Calu3 (cell line): ENCODE measurements at regions not wholly inside any gene's neighbourhood (a gene's known extent, or its start where the extent isn't known, plus 50 kb on each side); places are given as distances from the start of the nearest gene placed in this dataset.
A peak's percentile ranks its signal among the peaks of the same experiment; 100 is the strongest.

Experiments used
- BruUV-seq: library from RNA; stranded (reverse); fragments of 400-500 nt; replicated peaks from 2 replicates; lab custom pipeline; 2021; lab: Mats Ljungman, UMichigan
- CTCF ChIA-PET: fragments of 300-600 bp; sonication (Branson Sonifier 250); formaldehyde crosslinking; loops from one replicate; lab custom pipeline; 2022; ENCODE audit warnings: antibody characterized with exemption; lab: Charles Lee
- DNase-seq: peaks from one replicate; pipeline ENCODE4 v3.0.0; 2022
- H3K27ac Mint-ChIP-seq: one replicate; pipeline ENCODE4 v1.8.0; 2022; ENCODE audit warnings: mixed read lengths; ENCODE audit not compliant: unreplicated experiment
- H3K27me3 Mint-ChIP-seq: one replicate; pipeline ENCODE4 v1.8.0; 2022; ENCODE audit warnings: mixed read lengths; ENCODE audit not compliant: unreplicated experiment
- H3K36me3 Mint-ChIP-seq: one replicate; pipeline ENCODE4 v1.8.0; 2022; ENCODE audit warnings: mild to moderate bottlenecking, moderate library complexity, mixed read lengths; ENCODE audit not compliant: insufficient read depth, unreplicated experiment
- H3K4me1 Mint-ChIP-seq: one replicate; pipeline ENCODE4 v1.8.0; 2022; ENCODE audit warnings: mild to moderate bottlenecking, low read depth, mixed read lengths; ENCODE audit not compliant: unreplicated experiment
- H3K4me3 Mint-ChIP-seq: one replicate; pipeline ENCODE4 v1.8.0; 2022; ENCODE audit warnings: mild to moderate bottlenecking, low read depth, moderate library complexity, mixed read lengths; ENCODE audit not compliant: unreplicated experiment
- H3K9me3 Mint-ChIP-seq: one replicate; pipeline ENCODE4 v1.8.0; 2022; ENCODE audit warnings: low read depth, mixed read lengths; ENCODE audit not compliant: unreplicated experiment
- intact Hi-C: fragments of 100-400 bp; cut with micrococcal nuclease; formaldehyde crosslinking; loops from one replicate; pipeline ENCODE4 v1.10.0; 2022; ENCODE audit not compliant: unreplicated experiment
- TF ChIP-seq, protein P1 (sequence below): fragments of 200-600 bp; IDR thresholded peaks from one replicate; pipeline ENCODE4 v1.8.0; 2022; ENCODE audit warnings: antibody characterized with exemption; ENCODE audit not compliant: unreplicated experiment

GRCh38 chr13:47457626-47458025, 543.4 kb downstream of the SUCLA2 start:
- no peaks in the 10 kb centered on the region for H3K36me3 Mint-ChIP-seq
- H3K4me1 Mint-ChIP-seq: peaks cover 8% of the 10 kb centered on the region
- H3K4me3 Mint-ChIP-seq: no peak overlapping the region
- BruUV-seq: no TSS peak
- no peaks in the 10 kb centered on the region for H3K9me3 Mint-ChIP-seq
- H3K27me3 Mint-ChIP-seq: no peaks in the 10 kb centered on the region
- no peak for DNase-seq
- CTCF ChIA-PET: no interaction called here
- TF ChIP-seq, protein P1, sequence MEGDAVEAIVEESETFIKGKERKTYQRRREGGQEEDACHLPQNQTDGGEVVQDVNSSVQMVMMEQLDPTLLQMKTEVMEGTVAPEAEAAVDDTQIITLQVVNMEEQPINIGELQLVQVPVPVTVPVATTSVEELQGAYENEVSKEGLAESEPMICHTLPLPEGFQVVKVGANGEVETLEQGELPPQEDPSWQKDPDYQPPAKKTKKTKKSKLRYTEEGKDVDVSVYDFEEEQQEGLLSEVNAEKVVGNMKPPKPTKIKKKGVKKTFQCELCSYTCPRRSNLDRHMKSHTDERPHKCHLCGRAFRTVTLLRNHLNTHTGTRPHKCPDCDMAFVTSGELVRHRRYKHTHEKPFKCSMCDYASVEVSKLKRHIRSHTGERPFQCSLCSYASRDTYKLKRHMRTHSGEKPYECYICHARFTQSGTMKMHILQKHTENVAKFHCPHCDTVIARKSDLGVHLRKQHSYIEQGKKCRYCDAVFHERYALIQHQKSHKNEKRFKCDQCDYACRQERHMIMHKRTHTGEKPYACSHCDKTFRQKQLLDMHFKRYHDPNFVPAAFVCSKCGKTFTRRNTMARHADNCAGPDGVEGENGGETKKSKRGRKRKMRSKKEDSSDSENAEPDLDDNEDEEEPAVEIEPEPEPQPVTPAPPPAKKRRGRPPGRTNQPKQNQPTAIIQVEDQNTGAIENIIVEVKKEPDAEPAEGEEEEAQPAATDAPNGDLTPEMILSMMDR: no peak
- intact Hi-C loops: loop anchor here (5.0 kb wide), 1 partner anchor 485 kb away; no protein-coding TSS in a partner anchor
- no peak overlapping the region for H3K27ac Mint-ChIP-seq

- TF ChIP-seq, protein P1: no peak
- DNase-seq: peak; percentile 9
- no TSS peak for BruUV-seq
- intact Hi-C loops: loop anchor here (5.0 kb wide), 1 partner anchor 483 kb away; no protein-coding TSS in a partner anchor
- CTCF ChIA-PET: interaction anchor here (1.1 kb wide), 1 partner anchor 463 kb away, joined by 3 read pairs; no protein-coding TSS in a partner anchor
- H3K4me1 Mint-ChIP-seq: no peaks in the 10 kb centered on the region
- H3K4me3 Mint-ChIP-seq: no peak overlapping the region
- no peak overlapping the region for H3K27ac Mint-ChIP-seq
- no peaks in the 10 kb centered on the region for H3K36me3 Mint-ChIP-seq
- H3K9me3 Mint-ChIP-seq: no peaks in the 10 kb centered on the region
- H3K27me3 Mint-ChIP-seq: no peaks in the 10 kb centered on the region
Measured at GRCh38 chr13:47455626-47456025, 545.4 kb downstream of the SUCLA2 start.

GRCh38 chr13:47454986-47455385, 546.1 kb downstream of the SUCLA2 start:
- no TSS peak for BruUV-seq
- H3K27ac Mint-ChIP-seq: no peak overlapping the region
- TF ChIP-seq, protein P1: no peak
- H3K4me1 Mint-ChIP-seq: no peaks in the 10 kb centered on the region
- no peak for DNase-seq
- CTCF ChIA-PET: interaction anchor here (1.1 kb wide), 1 partner anchor 463 kb away, joined by 3 read pairs; no protein-coding TSS in a partner anchor
- intact Hi-C loops: loop anchor here (5.0 kb wide), 1 partner anchor 483 kb away; no protein-coding TSS in a partner anchor
- H3K9me3 Mint-ChIP-seq: no peaks in the 10 kb centered on the region
- no peaks in the 10 kb centered on the region for H3K36me3 Mint-ChIP-seq
- no peaks in the 10 kb centered on the region for H3K27me3 Mint-ChIP-seq
- H3K4me3 Mint-ChIP-seq: no peak overlapping the region

DNA sequence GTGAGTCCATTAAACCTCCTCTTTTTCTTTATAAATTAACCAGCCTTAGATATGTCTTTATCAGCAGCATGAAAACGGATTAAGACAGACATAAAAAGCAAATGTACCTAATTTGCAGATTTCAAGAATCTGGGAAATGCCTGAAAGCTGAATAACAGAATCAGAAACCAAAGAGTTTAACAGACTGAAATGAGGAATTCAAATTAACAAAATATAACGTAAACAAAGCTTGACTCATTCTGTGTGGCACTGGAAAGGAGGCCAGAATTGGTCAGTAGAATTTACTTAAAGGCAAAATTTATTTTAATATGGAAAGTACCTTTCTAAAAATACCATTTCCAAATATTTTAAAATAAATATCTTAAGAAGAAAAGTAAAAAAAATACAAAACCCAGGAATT, 540.6 kb upstream of the HTR2A start:
- H3K4me3 Mint-ChIP-seq: no peak overlapping the region

More for the DNA sequence above, 540.6 kb upstream of the HTR2A start:
- Mint-ChIP-seq H3K27me3 (no peaks in the 10 kb centered on the region), H3K9me3 (peaks cover 3% of the 10 kb centered on the region), H3K36me3 (no peaks in the 10 kb centered on the region), H3K27ac (no peak overlapping the region), H3K4me1 (no peaks in the 10 kb centered on the region)
- intact Hi-C loops: no loop called here
- TF ChIP-seq, protein P1: no peak
- DNase-seq: no peak
- BruUV-seq: no TSS peak
- CTCF ChIA-PET: no interaction called here
